ENCODE measurements at regions not wholly inside any gene's neighbourhood (a gene's known extent, or its start where the extent isn't known, plus 50 kb on each side); places are given as distances from the start of the nearest gene placed in this dataset.
"Not testable (repeated sequence)": the region's sequence is repeated elsewhere in the genome, so short reads cannot be mapped to it uniquely, and the experiment has no call there.

DNA sequence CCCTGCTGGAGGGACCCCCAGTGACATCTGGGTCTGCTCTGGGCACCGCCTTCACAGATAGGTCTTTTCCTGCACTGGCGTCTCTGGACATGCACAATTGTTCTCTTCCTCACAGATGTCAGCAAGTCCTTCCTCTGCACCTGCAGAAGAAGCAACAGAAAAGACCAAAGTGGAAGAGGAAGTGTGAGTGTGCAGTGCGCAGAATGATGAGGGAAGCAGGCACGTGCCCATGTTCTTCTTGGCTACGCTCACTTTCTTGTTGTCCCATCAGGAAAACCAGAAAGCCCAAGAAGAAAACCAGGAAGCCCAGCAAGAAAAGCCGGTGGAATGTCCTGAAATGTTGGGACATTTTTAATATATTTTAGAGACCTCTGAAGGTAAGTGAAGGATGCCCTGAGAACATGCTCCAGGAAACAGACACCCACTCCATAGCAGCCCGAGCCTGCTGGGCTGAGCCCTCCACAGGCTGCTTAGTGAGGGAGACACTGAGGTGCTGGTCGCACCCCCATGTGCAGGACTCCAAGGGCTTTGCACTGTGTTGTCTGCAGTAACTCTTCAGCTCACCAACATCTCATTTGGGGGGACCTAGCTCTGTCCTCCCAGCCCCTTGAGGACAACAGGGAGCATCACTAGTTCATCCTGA is 50.8 kb upstream of the PROP1 start:
- H3K4me1 ChIP-seq (ENCODE audit: control insufficient read depth, insufficient read depth, low read length); CTCF ChIA-PET; in situ Hi-C loops (cut with HindIII; ENCODE audit: low pct_unique_long_range_greater_than_20kb, low sequenced_read_pairs); H3K27me3 ChIP-seq (ENCODE audit: control insufficient read depth, insufficient read depth, low read length); POLR2A ChIA-PET; intact Hi-C loops (cut with micrococcal nuclease; ENCODE audit: unreplicated experiment); BruUV-seq (replicated peaks); H3K36me3 ChIP-seq (ENCODE audit: control insufficient read depth, insufficient read depth, low read length); H3K27ac ChIP-seq (ENCODE audit: low read length); H3K4me3 ChIP-seq (ENCODE audit: low read depth in 2 of 2, low read length in 2 of 2); DNase-seq (ENCODE audit: low read depth, low spot score); H3K9me3 ChIP-seq (ENCODE audit: control insufficient read depth, insufficient read depth, low read depth, low read length); ATAC-seq: not testable (repeated sequence)

DNA sequence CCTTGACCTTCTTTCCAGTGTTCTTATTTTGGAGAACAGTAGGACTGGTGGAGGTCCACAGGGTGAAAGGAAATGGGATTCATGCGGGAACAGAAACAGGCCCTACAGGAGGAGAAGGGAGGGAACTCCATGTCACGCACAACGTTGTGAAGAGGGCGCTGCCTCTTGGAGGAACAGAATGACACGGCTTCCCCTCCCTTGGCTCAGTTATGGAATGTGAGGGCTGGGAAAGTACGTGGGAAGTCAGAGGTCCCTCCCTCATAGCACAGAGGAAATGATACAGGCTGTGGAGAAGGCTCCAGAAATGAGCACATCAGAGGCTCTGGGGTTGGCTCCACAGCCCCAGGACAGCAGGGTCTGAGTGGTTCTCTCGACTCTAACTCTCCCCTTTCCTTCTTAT is 49.9 kb upstream of the PROP1 start:
- ATAC-seq; H3K36me3 ChIP-seq (ENCODE audit: control insufficient read depth, insufficient read depth, low read length); H3K27ac ChIP-seq (ENCODE audit: low read length); in situ Hi-C loops (cut with HindIII; ENCODE audit: low pct_unique_long_range_greater_than_20kb, low sequenced_read_pairs); CTCF ChIA-PET; POLR2A ChIA-PET; H3K4me1 ChIP-seq (ENCODE audit: control insufficient read depth, insufficient read depth, low read length); H3K27me3 ChIP-seq (ENCODE audit: control insufficient read depth, insufficient read depth, low read length); H3K9me3 ChIP-seq (ENCODE audit: control insufficient read depth, insufficient read depth, low read depth, low read length); intact Hi-C loops (cut with micrococcal nuclease; ENCODE audit: unreplicated experiment); H3K4me3 ChIP-seq (ENCODE audit: low read depth in 2 of 2, low read length in 2 of 2); BruUV-seq (replicated peaks); DNase-seq (ENCODE audit: low read depth, low spot score): not testable (repeated sequence)

Measured in Panc1 (cell line).